ENCODE measurements at regions not wholly inside any gene's neighbourhood (a gene's known extent, or its start where the extent isn't known, plus 50 kb on each side); places are given as distances from the start of the nearest gene placed in this dataset.

GRCh38 chr4:16992566-16993225, 94.3 kb upstream of the LDB2 start:
- H3K14ac ChIP-seq (ENCODE audit: low read length): no peak overlapping the region
- no peak overlapping the region for H3K27ac ChIP-seq (replicated peaks; ENCODE audit: low read length)
- H2BK12ac ChIP-seq (ENCODE audit: low read length): no peak overlapping the region
- H4K91ac ChIP-seq (ENCODE audit: low read depth, low read length, poor library complexity): no peak overlapping the region
- H3K4me3 ChIP-seq (ENCODE audit: low read length in 2 of 2): no peak overlapping the region
- H3K4ac ChIP-seq (ENCODE audit: low read length): no peak overlapping the region
- no peaks in the 10 kb centered on the region for H3K36me3 ChIP-seq (replicated peaks in 1 of 2; ENCODE audit: control insufficient read depth in 2 of 2, insufficient read depth in 2 of 2, low read length in 2 of 2)
- H3K18ac ChIP-seq (ENCODE audit: low read length): no peak overlapping the region
- H3K9ac ChIP-seq (ENCODE audit: low read depth, low read length, poor library complexity): no peak overlapping the region
- DNase-seq (ENCODE audit: low spot score): no peak
- no peak overlapping the region for H2BK15ac ChIP-seq (ENCODE audit: low read length)
- H3K4me1 ChIP-seq (ENCODE audit: control insufficient read depth in 2 of 2, insufficient read depth in 1 of 2, low read depth in 1 of 2, low read length in 2 of 2): no peaks in the 10 kb centered on the region
- H3K4me2 ChIP-seq (ENCODE audit: insufficient read depth, low read length, poor library complexity, severe bottlenecking): no peak overlapping the region
- H3K79me1 ChIP-seq (ENCODE audit: low read depth, low read length): no peaks in the 10 kb centered on the region
- no peak overlapping the region for H4K8ac ChIP-seq (ENCODE audit: low read depth, low read length)
- H3K23ac ChIP-seq (ENCODE audit: low read depth, low read length, poor library complexity): no peak overlapping the region
- 100% methylated on average over 1 of the region's 5 CpGs; no CpG with 5 or more reads in 1 of the 2 donors for WGBS, 2 donors (ENCODE audit: extremely low coverage in 2 of 2, insufficient read length in 2 of 2, insufficient replicate concordance in 1 of 2)
- H3K27me3 ChIP-seq (ENCODE audit: control insufficient read depth in 3 of 3, insufficient read depth in 3 of 3, low read depth in 1 of 3, low read length in 3 of 3): no peaks in the 10 kb centered on the region
- no peak overlapping the region for H2BK5ac ChIP-seq (ENCODE audit: low read length)
- H2AFZ ChIP-seq (ENCODE audit: low read length): no peak overlapping the region
- no peaks in the 10 kb centered on the region for H3K9me3 ChIP-seq (replicated peaks in 1 of 2; ENCODE audit: control insufficient read depth in 2 of 2, insufficient read depth in 1 of 2, low read depth in 1 of 2, low read length in 2 of 2)
- H2AK5ac ChIP-seq (ENCODE audit: low read depth, low read length): no peak overlapping the region
- H2BK120ac ChIP-seq (ENCODE audit: low read depth, low read length): no peak overlapping the region

- no peak overlapping the region for H3K18ac ChIP-seq (ENCODE audit: low read length)
- H2BK120ac ChIP-seq (ENCODE audit: low read depth, low read length): no peak overlapping the region
- no peak overlapping the region for H3K4ac ChIP-seq (ENCODE audit: low read length)
- H3K4me1 ChIP-seq (ENCODE audit: control insufficient read depth in 2 of 2, insufficient read depth in 1 of 2, low read depth in 1 of 2, low read length in 2 of 2): no peaks in the 10 kb centered on the region
- H2AFZ ChIP-seq (ENCODE audit: low read length): no peak overlapping the region
- no peak overlapping the region for H2BK5ac ChIP-seq (ENCODE audit: low read length)
- H3K4me3 ChIP-seq (ENCODE audit: low read length in 2 of 2): no peak overlapping the region
- H2BK15ac ChIP-seq (ENCODE audit: low read length): no peak overlapping the region
- no peak overlapping the region for H4K8ac ChIP-seq (ENCODE audit: low read depth, low read length)
- no peak overlapping the region for H2AK5ac ChIP-seq (ENCODE audit: low read depth, low read length)
- H4K91ac ChIP-seq (ENCODE audit: low read depth, low read length, poor library complexity): no peak overlapping the region
- H3K23ac ChIP-seq (ENCODE audit: low read depth, low read length, poor library complexity): no peak overlapping the region
- H3K27me3 ChIP-seq (ENCODE audit: control insufficient read depth in 3 of 3, insufficient read depth in 3 of 3, low read depth in 1 of 3, low read length in 3 of 3): no peaks in the 10 kb centered on the region
- no peak for DNase-seq (ENCODE audit: low spot score)
- H3K79me1 ChIP-seq (ENCODE audit: low read depth, low read length): no peaks in the 10 kb centered on the region
- H2BK12ac ChIP-seq (ENCODE audit: low read length): no peak overlapping the region
- no peaks in the 10 kb centered on the region for H3K36me3 ChIP-seq (replicated peaks in 1 of 2; ENCODE audit: control insufficient read depth in 2 of 2, insufficient read depth in 2 of 2, low read length in 2 of 2)
- no peak overlapping the region for H3K4me2 ChIP-seq (ENCODE audit: insufficient read depth, low read length, poor library complexity, severe bottlenecking)
- WGBS, 2 donors (ENCODE audit: extremely low coverage in 2 of 2, insufficient read length in 2 of 2, insufficient replicate concordance in 1 of 2): no CpG with 5 or more reads among the region's 5 CpGs
- H3K9me3 ChIP-seq (replicated peaks in 1 of 2; ENCODE audit: control insufficient read depth in 2 of 2, insufficient read depth in 1 of 2, low read depth in 1 of 2, low read length in 2 of 2): no peaks in the 10 kb centered on the region
- H3K9ac ChIP-seq (ENCODE audit: low read depth, low read length, poor library complexity): no peak overlapping the region
- no peak overlapping the region for H3K14ac ChIP-seq (ENCODE audit: low read length)
- H3K27ac ChIP-seq (replicated peaks; ENCODE audit: low read length): no peak overlapping the region
These were observed 93.0 kb upstream of the LDB2 start for GRCh38 chr4:16991450-16991849.

GRCh38 chr4:16989371-16989770, 90.9 kb upstream of the LDB2 start:
- no peak overlapping the region for H2BK15ac ChIP-seq (ENCODE audit: low read length)
- no peak overlapping the region for H3K9ac ChIP-seq (ENCODE audit: low read depth, low read length, poor library complexity)
- no peak overlapping the region for H2AFZ ChIP-seq (ENCODE audit: low read length)
- H3K36me3 ChIP-seq (replicated peaks in 1 of 2; ENCODE audit: control insufficient read depth in 2 of 2, insufficient read depth in 2 of 2, low read length in 2 of 2): no peaks in the 10 kb centered on the region
- no peaks in the 10 kb centered on the region for H3K4me1 ChIP-seq (ENCODE audit: control insufficient read depth in 2 of 2, insufficient read depth in 1 of 2, low read depth in 1 of 2, low read length in 2 of 2)
- no peaks in the 10 kb centered on the region for H3K9me3 ChIP-seq (replicated peaks in 1 of 2; ENCODE audit: control insufficient read depth in 2 of 2, insufficient read depth in 1 of 2, low read depth in 1 of 2, low read length in 2 of 2)
- H3K18ac ChIP-seq (ENCODE audit: low read length): no peak overlapping the region
- WGBS, 2 donors (ENCODE audit: extremely low coverage in 2 of 2, insufficient read length in 2 of 2, insufficient replicate concordance in 1 of 2): no CpG with 5 or more reads among the region's 1 CpG
- no peak for DNase-seq (ENCODE audit: low spot score)
- no peak overlapping the region for H2BK5ac ChIP-seq (ENCODE audit: low read length)
- H2AK5ac ChIP-seq (ENCODE audit: low read depth, low read length): no peak overlapping the region
- no peak overlapping the region for H3K4ac ChIP-seq (ENCODE audit: low read length)
- H3K79me1 ChIP-seq (ENCODE audit: low read depth, low read length): no peaks in the 10 kb centered on the region
- no peak overlapping the region for H2BK12ac ChIP-seq (ENCODE audit: low read length)
- no peak overlapping the region for H4K8ac ChIP-seq (ENCODE audit: low read depth, low read length)
- no peak overlapping the region for H4K91ac ChIP-seq (ENCODE audit: low read depth, low read length, poor library complexity)
- no peak overlapping the region for H3K4me3 ChIP-seq (ENCODE audit: low read length in 2 of 2)
- no peaks in the 10 kb centered on the region for H3K27me3 ChIP-seq (ENCODE audit: control insufficient read depth in 3 of 3, insufficient read depth in 3 of 3, low read depth in 1 of 3, low read length in 3 of 3)
- no peak overlapping the region for H3K27ac ChIP-seq (replicated peaks; ENCODE audit: low read length)
- H3K4me2 ChIP-seq (ENCODE audit: insufficient read depth, low read length, poor library complexity, severe bottlenecking): no peak overlapping the region
- H3K14ac ChIP-seq (ENCODE audit: low read length): no peak overlapping the region
- no peak overlapping the region for H2BK120ac ChIP-seq (ENCODE audit: low read depth, low read length)
- no peak overlapping the region for H3K23ac ChIP-seq (ENCODE audit: low read depth, low read length, poor library complexity)

- Histone ChIP-seq H3K9ac (ENCODE audit: low read depth, low read length, poor library complexity) (no peak overlapping the region), H3K23ac (ENCODE audit: low read depth, low read length, poor library complexity) (no peak overlapping the region), H3K4me2 (ENCODE audit: insufficient read depth, low read length, poor library complexity, severe bottlenecking) (no peak overlapping the region), H3K4ac (ENCODE audit: low read length) (no peak overlapping the region), H3K9me3 (replicated peaks in 1 of 2; ENCODE audit: control insufficient read depth in 2 of 2, insufficient read depth in 1 of 2, low read depth in 1 of 2, low read length in 2 of 2) (no peaks in the 10 kb centered on the region), H2AFZ (ENCODE audit: low read length) (no peak overlapping the region), H3K27me3 (ENCODE audit: control insufficient read depth in 3 of 3, insufficient read depth in 3 of 3, low read depth in 1 of 3, low read length in 3 of 3) (no peaks in the 10 kb centered on the region), H2AK5ac (ENCODE audit: low read depth, low read length) (no peak overlapping the region), H3K18ac (ENCODE audit: low read length) (no peak overlapping the region), H2BK5ac (ENCODE audit: low read length) (no peak overlapping the region), H2BK120ac (ENCODE audit: low read depth, low read length) (no peak overlapping the region), H2BK15ac (ENCODE audit: low read length) (no peak overlapping the region), H3K4me3 (ENCODE audit: low read length in 2 of 2) (no peak overlapping the region), H4K8ac (ENCODE audit: low read depth, low read length) (no peak overlapping the region), H2BK12ac (ENCODE audit: low read length) (no peak overlapping the region), H3K4me1 (ENCODE audit: control insufficient read depth in 2 of 2, insufficient read depth in 1 of 2, low read depth in 1 of 2, low read length in 2 of 2) (no peaks in the 10 kb centered on the region), H3K79me1 (ENCODE audit: low read depth, low read length) (no peaks in the 10 kb centered on the region), H4K91ac (ENCODE audit: low read depth, low read length, poor library complexity) (no peak overlapping the region), H3K27ac (replicated peaks; ENCODE audit: low read length) (no peak overlapping the region), H3K14ac (ENCODE audit: low read length) (no peak overlapping the region), H3K36me3 (replicated peaks in 1 of 2; ENCODE audit: control insufficient read depth in 2 of 2, insufficient read depth in 2 of 2, low read length in 2 of 2) (no peaks in the 10 kb centered on the region)
- no peak for DNase-seq (ENCODE audit: low spot score)
- WGBS, 2 donors (ENCODE audit: extremely low coverage in 2 of 2, insufficient read length in 2 of 2, insufficient replicate concordance in 1 of 2): no CpG with 5 or more reads among the region's 2 CpGs
These were observed 90.4 kb upstream of the LDB2 start for GRCh38 chr4:16988814-16989213.

All from neuronal stem cell (in vitro differentiated cells).